ENCODE measurements at regions not wholly inside any gene's neighbourhood (a gene's known extent, or its start where the extent isn't known, plus 50 kb on each side); places are given as distances from the start of the nearest gene placed in this dataset.
"Not testable (repeated sequence)": the region's sequence is repeated elsewhere in the genome, so short reads cannot be mapped to it uniquely, and the experiment has no call there.

DNA sequence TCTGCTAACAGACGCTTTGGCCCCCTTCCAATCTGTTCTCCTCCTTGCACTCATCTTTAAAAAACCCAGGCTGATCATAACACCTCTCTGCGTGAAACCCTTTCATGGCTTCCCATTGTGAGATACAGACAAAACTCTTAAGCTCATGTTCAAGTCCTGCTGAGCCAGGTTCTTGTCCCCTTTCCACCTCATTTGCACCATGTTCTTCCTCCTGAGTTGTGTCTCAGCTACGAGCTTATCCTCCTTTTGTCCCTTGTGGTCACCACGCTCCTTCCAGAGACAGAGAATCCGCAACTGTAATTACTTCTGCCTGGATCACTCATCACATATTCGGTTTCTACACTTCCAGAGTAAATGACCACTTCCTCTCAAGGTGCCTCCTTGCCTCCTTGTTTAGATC is 238.8 kb downstream of the ACTR3 start:
- Histone ChIP-seq H3K4me3 (no peak overlapping the region), H3K36me3 (no peaks in the 10 kb centered on the region), H3K9me3 (no peaks in the 10 kb centered on the region), H3K27ac (no peak overlapping the region), H3K4me1 (no peaks in the 10 kb centered on the region), H3K27me3 (no peaks in the 10 kb centered on the region)
- intact Hi-C loops (cut with DNase I), result no loop called here
- 80 to 91% methylated on average over 6 of the region's 6 CpGs for WGBS, 2 donors
- ATAC-seq (no peak), FAIRE-seq (no peak), DNase-seq (no peak)
- TF ChIP-seq, protein P1, sequence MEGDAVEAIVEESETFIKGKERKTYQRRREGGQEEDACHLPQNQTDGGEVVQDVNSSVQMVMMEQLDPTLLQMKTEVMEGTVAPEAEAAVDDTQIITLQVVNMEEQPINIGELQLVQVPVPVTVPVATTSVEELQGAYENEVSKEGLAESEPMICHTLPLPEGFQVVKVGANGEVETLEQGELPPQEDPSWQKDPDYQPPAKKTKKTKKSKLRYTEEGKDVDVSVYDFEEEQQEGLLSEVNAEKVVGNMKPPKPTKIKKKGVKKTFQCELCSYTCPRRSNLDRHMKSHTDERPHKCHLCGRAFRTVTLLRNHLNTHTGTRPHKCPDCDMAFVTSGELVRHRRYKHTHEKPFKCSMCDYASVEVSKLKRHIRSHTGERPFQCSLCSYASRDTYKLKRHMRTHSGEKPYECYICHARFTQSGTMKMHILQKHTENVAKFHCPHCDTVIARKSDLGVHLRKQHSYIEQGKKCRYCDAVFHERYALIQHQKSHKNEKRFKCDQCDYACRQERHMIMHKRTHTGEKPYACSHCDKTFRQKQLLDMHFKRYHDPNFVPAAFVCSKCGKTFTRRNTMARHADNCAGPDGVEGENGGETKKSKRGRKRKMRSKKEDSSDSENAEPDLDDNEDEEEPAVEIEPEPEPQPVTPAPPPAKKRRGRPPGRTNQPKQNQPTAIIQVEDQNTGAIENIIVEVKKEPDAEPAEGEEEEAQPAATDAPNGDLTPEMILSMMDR (IDR thresholded peaks at IDR 0.05), result no peak

DNA sequence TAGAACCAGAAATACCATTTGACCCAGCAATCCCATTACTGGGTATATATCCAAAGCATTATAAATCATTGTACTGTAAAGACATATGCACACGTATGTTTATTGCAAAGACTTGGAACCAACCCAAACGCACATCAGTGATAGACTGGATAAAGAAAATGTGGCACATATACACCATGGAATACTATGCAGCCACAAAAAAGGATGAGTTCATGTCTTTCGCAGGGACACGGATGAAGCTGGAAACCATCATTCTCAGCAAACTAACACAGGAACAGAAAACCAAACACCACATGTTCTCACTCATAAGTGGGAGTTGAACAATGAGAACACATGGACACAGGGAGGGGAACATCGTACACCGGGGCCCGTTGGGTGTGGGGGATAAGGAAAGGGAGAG is 242.2 kb downstream of the ACTR3 start:
- ATAC-seq; H3K4me1 ChIP-seq; DNase-seq; H3K9me3 ChIP-seq; intact Hi-C loops (cut with DNase I); H3K27ac ChIP-seq; H3K36me3 ChIP-seq; H3K27me3 ChIP-seq; H3K4me3 ChIP-seq; FAIRE-seq: not testable (repeated sequence)
- 79 to 91% methylated on average over 7 of the region's 7 CpGs for WGBS, 2 donors

DNA sequence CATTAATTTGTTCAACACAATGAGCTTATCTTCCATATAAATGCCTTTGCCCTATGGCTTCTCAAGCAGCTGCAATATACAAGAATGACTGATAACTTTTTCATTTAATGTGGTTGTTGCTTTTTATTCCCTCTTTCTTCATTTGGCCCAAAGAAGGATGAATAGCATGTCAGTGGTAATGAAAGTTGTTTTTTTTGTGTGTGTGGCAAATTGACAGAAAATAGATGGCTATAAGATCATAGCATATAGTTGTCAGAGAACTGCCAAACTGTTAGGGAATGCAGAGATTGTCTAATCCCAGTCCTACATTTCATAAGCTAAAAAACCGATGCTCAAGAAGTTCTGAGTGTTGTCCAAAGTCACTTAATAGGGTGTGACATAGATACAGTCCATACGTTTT is 244.3 kb downstream of the ACTR3 start:
- 54 to 58% methylated on average over 2 of the region's 2 CpGs for WGBS, 2 donors
- TF ChIP-seq, protein P1 (IDR thresholded peaks at IDR 0.05), result no peak

DNA sequence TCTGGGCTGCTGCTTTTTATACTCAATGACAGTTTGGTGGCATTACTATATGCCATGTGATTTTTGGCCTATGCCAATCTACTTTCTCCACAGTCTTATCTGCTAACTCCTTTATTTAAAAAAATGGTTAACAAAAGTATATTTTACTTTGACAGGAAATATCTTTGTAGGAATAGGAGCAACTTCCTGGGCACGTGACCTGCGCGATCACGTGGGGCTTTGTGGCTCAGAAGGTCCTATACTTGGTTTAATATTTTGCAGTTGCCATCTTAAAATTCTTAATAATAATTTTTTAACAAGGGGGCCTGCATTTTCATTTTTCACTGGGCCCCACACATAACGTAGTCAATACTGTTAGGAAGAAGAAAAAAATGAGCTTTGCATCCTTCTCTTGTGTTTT is 249.7 kb downstream of the ACTR3 start:
- FAIRE-seq, result no peak
- TF ChIP-seq, protein P1 (IDR thresholded peaks at IDR 0.05), result no peak
- H3K27me3 ChIP-seq, result no peaks in the 10 kb centered on the region
- H3K27ac ChIP-seq, result no peak overlapping the region
- no peak for ATAC-seq
- no peaks in the 10 kb centered on the region for H3K9me3 ChIP-seq
- WGBS, 2 donors, result 94% methylated on average over 5 of the region's 5 CpGs
- no peak overlapping the region for H3K4me3 ChIP-seq
- no peak for DNase-seq
- H3K4me1 ChIP-seq, result no peaks in the 10 kb centered on the region
- H3K36me3 ChIP-seq, result no peaks in the 10 kb centered on the region
- intact Hi-C loops (cut with DNase I), result no loop called here

More for the DNA sequence above, 244.3 kb downstream of the ACTR3 start:
- no peaks in the 10 kb centered on the region for H3K27me3 ChIP-seq
- no peak for FAIRE-seq
- intact Hi-C loops (cut with DNase I), result no loop called here
- H3K27ac ChIP-seq, result no peak overlapping the region
- DNase-seq, result no peak
- H3K4me1 ChIP-seq, result no peaks in the 10 kb centered on the region
- H3K9me3 ChIP-seq, result no peaks in the 10 kb centered on the region
- no peaks in the 10 kb centered on the region for H3K36me3 ChIP-seq
- no peak overlapping the region for H3K4me3 ChIP-seq
- no peak for ATAC-seq

DNA sequence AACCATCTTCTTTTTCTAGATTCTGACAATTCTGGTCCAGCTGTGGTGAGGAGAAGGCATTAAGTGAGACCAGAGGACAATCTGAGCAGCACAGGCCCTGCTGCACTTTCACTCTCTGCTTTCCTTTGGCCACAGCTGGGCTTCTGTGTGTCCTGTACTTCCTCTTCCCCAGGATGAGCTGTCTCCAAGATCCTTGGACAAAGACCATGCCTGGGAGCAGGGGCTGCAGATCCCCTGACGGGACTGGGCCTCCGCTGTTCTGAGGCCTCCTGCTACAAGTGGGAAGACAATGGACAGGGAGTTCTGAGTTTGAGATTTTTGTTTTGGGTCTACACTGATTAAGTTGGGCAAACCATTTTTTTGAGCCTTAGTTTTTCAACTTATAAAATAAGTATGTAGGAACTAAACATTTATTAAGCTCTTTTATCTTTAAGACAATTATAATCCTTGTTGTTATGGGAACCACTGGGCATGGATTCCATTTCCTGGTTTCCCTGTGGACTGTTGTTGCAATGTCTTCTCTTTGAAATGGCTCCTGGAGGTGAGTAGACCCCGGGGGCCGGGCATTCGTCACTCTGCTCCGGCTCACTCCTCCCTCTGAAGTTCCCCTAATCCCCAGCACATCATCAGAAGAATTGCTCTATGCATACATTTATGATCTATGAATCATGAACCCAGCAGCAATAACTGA is 266.6 kb downstream of the ACTR3 start:
- H3K4me3 ChIP-seq, result no peak overlapping the region
- TF ChIP-seq, protein P1 (IDR thresholded peaks at IDR 0.05), result no peak

More for the DNA sequence above, 266.6 kb downstream of the ACTR3 start:
- Histone ChIP-seq H3K27me3 (no peaks in the 10 kb centered on the region), H3K27ac (no peak overlapping the region), H3K36me3 (no peaks in the 10 kb centered on the region), H3K4me1 (peaks cover 0 to 6% (median 4%) of the 10 kb centered on the region in 3 donors), H3K9me3 (no peaks in the 10 kb centered on the region)
- no peak for ATAC-seq
- 71 to 80% methylated on average over 6 of the region's 6 CpGs for WGBS, 2 donors
- intact Hi-C loops (cut with DNase I), result no loop called here
- FAIRE-seq, result no peak
- DNase-seq, result no peak
